Upper lobe of left lung (tissue), 4 donors: ENCODE measurements at regions not wholly inside any gene's neighbourhood (a gene's known extent, or its start where the extent isn't known, plus 50 kb on each side); places are given as distances from the start of the nearest gene placed in this dataset.

Source experiments
- CTCF ChIP-seq, 6 experiments: fragments of 450-650 bp in 4 of 6; fragments of 200-600 bp in 2 of 6; sonication (generic) in 2 of 6; IDR thresholded peaks; one replicate each; pipeline ENCODE4 v1.5.1; 2016 to 2019; ENCODE audit warnings: antibody characterized with exemption in 6 of 6
- EP300 ChIP-seq, 4 donors: sonication (generic); formaldehyde crosslinking; IDR thresholded peaks; one replicate each; pipeline ENCODE4 v1.5.1; 2017; ENCODE audit warnings: antibody characterized with exemption in 4 of 4, control low read depth in 2 of 4
- POLR2A ChIP-seq, 4 donors: fragments of 450-650 bp; IDR thresholded peaks; one replicate each; pipeline ENCODE4 v1.5.1; 2016 to 2017; ENCODE audit warnings: antibody characterized with exemption in 4 of 4, mild to moderate bottlenecking in 2 of 4

GRCh38 chr13:88424463-88424862 lies 753.3 kb downstream of the SLITRK5 start:
- no peak for TF ChIP-seq CTCF (IDR thresholded peaks at IDR 0.05)
- no peak for TF ChIP-seq POLR2A (IDR thresholded peaks at IDR 0.05)
- TF ChIP-seq EP300 (IDR thresholded peaks at IDR 0.05) = no peak
